GM23338 (cell line): ENCODE measurements at regions not wholly inside any gene's neighbourhood (a gene's known extent, or its start where the extent isn't known, plus 50 kb on each side); places are given as distances from the start of the nearest gene placed in this dataset.

Experiments used
- ATAC-seq: fragments of 200-7000 bp; cut with Tn5 transposase; 3 replicates; pipeline ENCODE4 v1.9.1; 2020
- DNase-seq: peaks from one replicate; pipeline ENCODE4 v3.0.0-alpha.2; 2015; ENCODE audit warnings: low spot score
- H2AFZ ChIP-seq: fragments of 200-600 bp; sonication (generic); 2 replicates; pipeline ENCODE4 v1.8.0; 2016; ENCODE audit warnings: antibody characterized with exemption, mild to moderate bottlenecking, moderate library complexity
- H3F3A ChIP-seq: fragments of 200-600 bp; sonication (generic); replicated peaks from 2 replicates; pipeline ENCODE4 v1.8.0; 2017; ENCODE audit warnings: antibody characterized with exemption, mixed run types, low read depth
- H3K27ac ChIP-seq: fragments of 200-600 bp; sonication (generic); 2 replicates; pipeline ENCODE4 v1.6.1; 2016; ENCODE audit warnings: low read depth
- H3K27me3 ChIP-seq: fragments of 200-600 bp; sonication (generic); 2 replicates; pipeline ENCODE4 v1.8.0; 2016; ENCODE audit warnings: mild to moderate bottlenecking, mixed run types, moderate library complexity; ENCODE audit not compliant: insufficient read depth
- H3K36me3 ChIP-seq: fragments of 200-600 bp; sonication (generic); 2 replicates; pipeline ENCODE4 v1.8.0; 2016; ENCODE audit warnings: mild to moderate bottlenecking; ENCODE audit not compliant: insufficient read depth
- H3K4me1 ChIP-seq: fragments of 200-600 bp; sonication (generic); 2 replicates; pipeline ENCODE4 v1.8.0; 2016; ENCODE audit warnings: mild to moderate bottlenecking, moderate library complexity; ENCODE audit not compliant: insufficient read depth
- H3K4me2 ChIP-seq: fragments of 200-600 bp; sonication (generic); 2 replicates; pipeline ENCODE4 v1.7.1; 2017; ENCODE audit warnings: mixed run types
- H3K4me3 ChIP-seq: fragments of 200-600 bp; sonication (generic); 2 replicates; pipeline ENCODE4 v1.6.1; 2016; ENCODE audit warnings: mixed run types
- H3K79me2 ChIP-seq: fragments of 200-600 bp; sonication (generic); replicated peaks from 2 replicates; pipeline ENCODE4 v1.8.0; 2017; ENCODE audit warnings: mild to moderate bottlenecking; ENCODE audit not compliant: insufficient read depth
- H3K9me2 ChIP-seq: fragments of 200-600 bp; sonication (generic); 2 replicates; pipeline ENCODE4 v1.8.0; 2017; ENCODE audit not compliant: insufficient read depth
- H4K20me1 ChIP-seq: fragments of 200-600 bp; sonication (generic); replicated peaks from 2 replicates; pipeline ENCODE4 v1.8.0; 2017; ENCODE audit warnings: mild to moderate bottlenecking; ENCODE audit not compliant: insufficient read depth
- H3K27ac Mint-ChIP-seq: 2 replicates; pipeline ENCODE4 v1.8.0; 2020; ENCODE audit warnings: inconsistent platforms, mild to moderate bottlenecking, moderate library complexity, mixed read lengths
- H3K27me3 Mint-ChIP-seq: 3 replicates; pipeline ENCODE4 v1.8.0; 2022; ENCODE audit warnings: low read depth, mild to moderate bottlenecking, moderate library complexity, mixed read lengths, inconsistent platforms; ENCODE audit not compliant: insufficient read depth, poor library complexity
- H3K36me3 Mint-ChIP-seq: 3 replicates; pipeline ENCODE4 v1.8.0; 2021; ENCODE audit warnings: low read depth, mild to moderate bottlenecking, inconsistent platforms, moderate library complexity, mixed read lengths
- H3K4me1 Mint-ChIP-seq: 3 replicates; pipeline ENCODE4 v1.8.0; 2020; ENCODE audit warnings: mild to moderate bottlenecking, inconsistent platforms, mixed read lengths
- H3K4me3 Mint-ChIP-seq: 3 replicates; pipeline ENCODE4 v1.8.0; 2021; ENCODE audit warnings: moderate library complexity, mild to moderate bottlenecking, inconsistent platforms, mixed read lengths
- H3K9me3 Mint-ChIP-seq: 3 replicates; pipeline ENCODE4 v1.8.0; 2020; ENCODE audit warnings: moderate library complexity, mild to moderate bottlenecking, inconsistent platforms, mixed read lengths
- CREB1 ChIP-seq: fragments of 250-450 bp; sonication (Bioruptor Pico); IDR thresholded peaks from 2 replicates; pipeline ENCODE4 v1.5.0; 2020; ENCODE audit warnings: low read depth, mild to moderate bottlenecking, moderate library complexity
- CTCF ChIP-seq, 2 experiments: fragments of 200-600 bp in 1 of 2; sonication (generic) in 1 of 2; conservative IDR thresholded peaks; 2 replicates each; pipeline versions ENCODE4 v1.5.1 to v1.6.1; 2016 to 2017; ENCODE audit warnings: antibody characterized with exemption in 2 of 2, low read depth in 2 of 2, mild to moderate bottlenecking in 2 of 2, moderate library complexity in 1 of 2
- ETS1 ChIP-seq: IDR thresholded peaks from 2 replicates; pipeline ENCODE4 v1.6.1; 2016; ENCODE audit warnings: antibody characterized with exemption
- EZH2 ChIP-seq: fragments of 200-600 bp; sonication (generic); IDR thresholded peaks from one replicate; pipeline ENCODE4 v1.8.0; 2017; ENCODE audit warnings: antibody characterized with exemption, mild to moderate bottlenecking, low read depth; ENCODE audit not compliant: unreplicated experiment
- EZH2phosphoT487 ChIP-seq: fragments of 200-600 bp; sonication (generic); IDR thresholded peaks from one replicate; pipeline ENCODE4 v1.8.1; 2018; ENCODE audit warnings: antibody characterized with exemption; ENCODE audit not compliant: unreplicated experiment
- JUNB ChIP-seq: IDR thresholded peaks from one replicate; pipeline ENCODE4 v1.6.1; 2016; ENCODE audit warnings: antibody characterized with exemption; ENCODE audit not compliant: unreplicated experiment
- NANOG ChIP-seq: IDR thresholded peaks from 2 replicates; pipeline ENCODE4 v1.6.1; 2016; ENCODE audit warnings: antibody characterized with exemption, borderline replicate concordance
- POLR2AphosphoS5 ChIP-seq: IDR thresholded peaks from 2 replicates; pipeline ENCODE4 v1.6.1; 2016; ENCODE audit warnings: antibody characterized with exemption, low read depth
- REST ChIP-seq: IDR thresholded peaks from one replicate; pipeline ENCODE4 v1.6.1; 2018; ENCODE audit warnings: antibody characterized with exemption; ENCODE audit not compliant: unreplicated experiment
- ZNF114 ChIP-seq: fragments of 250-450 bp; sonication (Bioruptor Pico); IDR thresholded peaks from 2 replicates; pipeline ENCODE4 v1.5.0; 2020; ENCODE audit warnings: mild to moderate bottlenecking, moderate library complexity
- ZNF331 ChIP-seq: fragments of 250-450 bp; sonication (Bioruptor Pico); IDR thresholded peaks from 2 replicates; pipeline ENCODE4 v1.5.0; 2020; ENCODE audit warnings: low read depth, mild to moderate bottlenecking, moderate library complexity

GRCh38 chr7:51591223-51591622 lies 274.6 kb upstream of the COBL start:
- no peak for ATAC-seq
- H3K4me1 Mint-ChIP-seq: peaks cover 13% of the 10 kb centered on the region

GRCh38 chr7:51590746-51591145 lies 274.1 kb upstream of the COBL start:
- H2AFZ ChIP-seq: no peak overlapping the region
- H4K20me1 ChIP-seq: no peaks in the 10 kb centered on the region
- Mint-ChIP-seq H3K4me3 (no peak overlapping the region; the same call in 2 of the 3 replicates), H3K9me3 (peaks cover 2% of the 10 kb centered on the region; the same call in 1 of the 3 replicates), H3K27ac (no peak overlapping the region), H3K4me1 (peaks cover 13% of the 10 kb centered on the region), H3K27me3 (no peaks in the 10 kb centered on the region), H3K36me3 (no peaks in the 10 kb centered on the region)
- H3K27ac ChIP-seq: no peak overlapping the region
- no peaks in the 10 kb centered on the region for H3K36me3 ChIP-seq
- H3K27me3 ChIP-seq: no peaks in the 10 kb centered on the region
- no peaks in the 10 kb centered on the region for H3K4me1 ChIP-seq
- no peaks in the 10 kb centered on the region for H3K79me2 ChIP-seq
- DNase-seq (peak; percentile 57), ATAC-seq (peak; percentile 95)
- H3K4me2 ChIP-seq: no peak overlapping the region
- no peaks in the 10 kb centered on the region for H3K9me2 ChIP-seq
- no peak overlapping the region for H3K4me3 ChIP-seq
- no peaks in the 10 kb centered on the region for H3F3A ChIP-seq
- TF ChIP-seq NANOG (no peak), ZNF114 (no peak; the same call in 1 of the 2 replicates), REST (no peak), JUNB (no peak)

More at GRCh38 chr7:51591223-51591622, 274.6 kb upstream of the COBL start:
- Mint-ChIP-seq H3K4me3 (no peak overlapping the region), H3K27me3 (no peaks in the 10 kb centered on the region), H3K27ac (peak overlapping the region; percentile 14; the same call in 1 of the 2 replicates), H3K36me3 (no peaks in the 10 kb centered on the region), H3K9me3 (peaks cover 2% of the 10 kb centered on the region; the same call in 1 of the 3 replicates)
- Histone ChIP-seq H3K27me3 (no peaks in the 10 kb centered on the region), H4K20me1 (no peaks in the 10 kb centered on the region), H3K79me2 (no peaks in the 10 kb centered on the region), H3K4me2 (no peak overlapping the region), H3K9me2 (no peaks in the 10 kb centered on the region), H2AFZ (no peak overlapping the region), H3K36me3 (no peaks in the 10 kb centered on the region), H3K4me1 (no peaks in the 10 kb centered on the region), H3K4me3 (no peak overlapping the region), H3F3A (no peaks in the 10 kb centered on the region), H3K27ac (no peak overlapping the region)
- no peak for TF ChIP-seq EZH2
- no peak for TF ChIP-seq CREB1 (CRISPR knock-in tag)
- no peak for TF ChIP-seq ETS1
- no peak for TF ChIP-seq POLR2AphosphoS5
- no peak for TF ChIP-seq CTCF (conservative IDR thresholded peaks at IDR 0.05; ENCODE audit: low read depth in 2 of 2)
- TF ChIP-seq EZH2phosphoT487: no peak
- no peak for TF ChIP-seq ZNF331 (CRISPR knock-in tag)
- TF ChIP-seq NANOG: no peak
- no peak for DNase-seq
